GM12878 (cell line): ENCODE measurements at regions not wholly inside any gene's neighbourhood (a gene's known extent, or its start where the extent isn't known, plus 50 kb on each side); places are given as distances from the start of the nearest gene placed in this dataset. TPM values are rescaled to one million over a fixed set of nuclear protein-coding genes. Genes with fewer than 3 reads are reported as not detected.

Source experiments
- small RNA-seq: library from RNA; depleted of rRNA; stranded (forward); fragments of <200 nt; gene quantifications from one replicate; pipeline ENCODE3, GENCODE V24; 2014

Small RNA genes in the stretch of these regions (small RNA-seq; reads per million reads assigned to genes)
- gene RF00019, result not detected
